Astrocyte (in vitro differentiated cells and primary cell): ENCODE measurements at regions not wholly inside any gene's neighbourhood (a gene's known extent, or its start where the extent isn't known, plus 50 kb on each side); places are given as distances from the start of the nearest gene placed in this dataset.

ENCODE experiments used
- DNase-seq: peaks from one replicate; pipeline ENCODE4 v3.0.0-alpha.2; 2010; ENCODE audit warnings: low read depth
- FAIRE-seq: peaks from 2 replicates; lab custom pipeline; 2011; peaks lifted over from hg19 to GRCh38; lab: Jason Lieb, UNC
- H2AFZ ChIP-seq: 2 replicates; pipeline ENCODE4 v1.6.0; 2012; ENCODE audit warnings: low read depth, low read length, inconsistent platforms
- H3K27ac ChIP-seq: 2 replicates; pipeline ENCODE4 v1.5.1; 2011; ENCODE audit warnings: low read depth, low read length, inconsistent platforms
- H3K27me3 ChIP-seq: 2 replicates; pipeline ENCODE4 v1.6.0; 2011; ENCODE audit warnings: low read length, inconsistent platforms; ENCODE audit not compliant: insufficient read depth
- H3K36me3 ChIP-seq: 2 replicates; pipeline ENCODE4 v1.5.1; 2011; ENCODE audit warnings: low read length, inconsistent platforms; ENCODE audit not compliant: insufficient read depth
- H3K4me1 ChIP-seq: 2 replicates; pipeline ENCODE4 v1.5.1; 2011; ENCODE audit warnings: low read length, inconsistent platforms; ENCODE audit not compliant: insufficient read depth
- H3K4me2 ChIP-seq: 2 replicates; pipeline ENCODE4 v1.6.0; 2012; ENCODE audit warnings: low read length, inconsistent platforms
- H3K4me3 ChIP-seq: 2 replicates; pipeline ENCODE4 v1.5.1; 2011; ENCODE audit warnings: low read depth, mild to moderate bottlenecking, low read length, inconsistent platforms; ENCODE audit not compliant: insufficient read depth
- H3K79me2 ChIP-seq: 2 replicates; pipeline ENCODE4 v1.6.0; 2012; ENCODE audit warnings: mild to moderate bottlenecking, low read length, inconsistent platforms; ENCODE audit not compliant: insufficient read depth
- H3K9ac ChIP-seq: 2 replicates; pipeline ENCODE4 v1.6.0; 2012; ENCODE audit warnings: mild to moderate bottlenecking, low read length, inconsistent platforms
- H3K9me3 ChIP-seq: 2 replicates; pipeline ENCODE4 v1.5.1; 2012; ENCODE audit warnings: low read depth, mild to moderate bottlenecking, low read length, inconsistent platforms; ENCODE audit not compliant: insufficient read depth
- H4K20me1 ChIP-seq: 2 replicates; pipeline ENCODE4 v1.6.0; 2012; ENCODE audit warnings: low read length, inconsistent platforms; ENCODE audit not compliant: insufficient read depth
- H3K27ac Mint-ChIP-seq: one replicate; pipeline ENCODE4 v1.8.0; 2021; ENCODE audit warnings: mild to moderate bottlenecking, mixed read lengths; ENCODE audit not compliant: unreplicated experiment
- H3K27me3 Mint-ChIP-seq: one replicate; pipeline ENCODE4 v1.8.0; 2021; ENCODE audit warnings: low read depth, mixed read lengths; ENCODE audit not compliant: unreplicated experiment
- H3K36me3 Mint-ChIP-seq: one replicate; pipeline ENCODE4 v1.8.0; 2021; ENCODE audit warnings: low read depth, mixed read lengths; ENCODE audit not compliant: unreplicated experiment
- H3K4me1 Mint-ChIP-seq: one replicate; pipeline ENCODE4 v1.8.0; 2021; ENCODE audit warnings: low read depth, mixed read lengths; ENCODE audit not compliant: unreplicated experiment
- H3K4me3 Mint-ChIP-seq: one replicate; pipeline ENCODE4 v1.8.0; 2021; ENCODE audit warnings: mild to moderate bottlenecking, moderate library complexity, mixed read lengths; ENCODE audit not compliant: unreplicated experiment
- H3K9me3 Mint-ChIP-seq: one replicate; pipeline ENCODE4 v1.8.0; 2021; ENCODE audit warnings: mild to moderate bottlenecking, mixed read lengths; ENCODE audit not compliant: unreplicated experiment
- CTCF ChIP-seq: IDR thresholded peaks from 2 replicates; pipeline ENCODE4 v1.5.1; 2011; ENCODE audit warnings: low read depth, mild to moderate bottlenecking, inconsistent platforms, low read length, moderate library complexity; ENCODE audit not compliant: insufficient read depth
- EZH2 ChIP-seq: IDR thresholded peaks from 2 replicates; pipeline ENCODE4 v1.6.1; 2012; ENCODE audit warnings: mild to moderate bottlenecking, low read length, inconsistent platforms; ENCODE audit not compliant: insufficient read depth

DNA sequence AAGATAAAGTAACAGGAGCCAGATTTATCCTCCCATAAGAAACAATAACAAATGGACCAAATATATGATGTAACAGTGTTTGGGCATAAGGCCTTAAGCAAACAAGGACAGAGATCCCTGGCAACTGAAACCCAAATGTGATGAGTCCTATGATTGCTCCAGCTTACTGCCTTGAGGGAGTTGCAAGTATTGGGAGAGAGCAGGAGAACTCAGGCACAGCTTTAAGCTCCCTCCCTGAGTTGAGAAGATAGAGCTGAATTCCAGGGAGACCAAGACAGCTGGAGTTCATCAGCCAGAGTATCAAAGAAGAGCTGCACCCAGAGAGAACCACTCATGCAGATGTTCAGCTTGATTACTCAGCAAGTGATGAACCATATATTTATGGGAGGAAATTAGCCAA lies 814.5 kb upstream of the RAB6C start:
- H3K27me3 Mint-ChIP-seq = peaks cover 33% of the 10 kb centered on the region
- H3K36me3 Mint-ChIP-seq = no peaks in the 10 kb centered on the region
- Histone ChIP-seq H2AFZ (no peak overlapping the region), H4K20me1 (no peaks in the 10 kb centered on the region), H3K27me3 (no peaks in the 10 kb centered on the region), H3K79me2 (no peaks in the 10 kb centered on the region), H3K4me1 (no peaks in the 10 kb centered on the region), H3K4me2 (no peak overlapping the region), H3K36me3 (no peaks in the 10 kb centered on the region), H3K4me3 (no peak overlapping the region), H3K9ac (no peak overlapping the region), H3K27ac (no peak overlapping the region), H3K9me3 (no peaks in the 10 kb centered on the region)
- DNase-seq (no peak), FAIRE-seq (no peak)
- H3K4me3 Mint-ChIP-seq = no peak overlapping the region
- H3K27ac Mint-ChIP-seq = no peak overlapping the region
- TF ChIP-seq EZH2 = no peak
- TF ChIP-seq CTCF = no peak
- H3K4me1 Mint-ChIP-seq = no peaks in the 10 kb centered on the region
- H3K9me3 Mint-ChIP-seq = peaks cover 2% of the 10 kb centered on the region

DNA sequence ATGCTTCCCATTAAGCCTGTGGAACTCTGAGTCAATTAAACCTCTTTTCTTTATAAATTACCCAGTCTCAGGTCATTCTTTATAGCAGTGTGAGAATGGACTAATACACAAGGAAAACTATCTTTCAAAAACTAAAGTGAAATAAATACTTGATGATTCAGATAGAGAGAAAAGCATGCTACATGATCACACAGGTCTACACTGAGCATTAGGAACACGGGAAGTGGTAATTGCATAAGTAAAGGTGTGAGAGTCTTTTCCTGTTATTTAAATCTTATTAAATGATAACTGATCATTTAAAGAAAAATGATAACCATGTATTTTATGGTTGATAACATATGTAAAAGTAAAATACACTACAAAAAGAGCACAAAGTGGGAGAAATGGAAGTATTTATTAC lies 812.0 kb upstream of the RAB6C start:
- H3K27me3 Mint-ChIP-seq = peaks cover 17% of the 10 kb centered on the region
- no peak overlapping the region for H3K4me3 Mint-ChIP-seq
- Histone ChIP-seq H3K27me3 (no peaks in the 10 kb centered on the region), H3K9me3 (no peaks in the 10 kb centered on the region), H3K36me3 (no peaks in the 10 kb centered on the region), H3K4me1 (no peaks in the 10 kb centered on the region), H3K4me3 (no peak overlapping the region), H3K79me2 (no peaks in the 10 kb centered on the region), H3K27ac (no peak overlapping the region), H4K20me1 (no peaks in the 10 kb centered on the region), H3K9ac (no peak overlapping the region), H3K4me2 (no peak overlapping the region), H2AFZ (no peak overlapping the region)
- no peaks in the 10 kb centered on the region for H3K36me3 Mint-ChIP-seq
- FAIRE-seq = no peak
- no peak overlapping the region for H3K27ac Mint-ChIP-seq
- TF ChIP-seq CTCF (no peak), EZH2 (no peak)
- H3K9me3 Mint-ChIP-seq = peaks cover 2% of the 10 kb centered on the region
- H3K4me1 Mint-ChIP-seq = no peaks in the 10 kb centered on the region
- DNase-seq = no peak

DNA sequence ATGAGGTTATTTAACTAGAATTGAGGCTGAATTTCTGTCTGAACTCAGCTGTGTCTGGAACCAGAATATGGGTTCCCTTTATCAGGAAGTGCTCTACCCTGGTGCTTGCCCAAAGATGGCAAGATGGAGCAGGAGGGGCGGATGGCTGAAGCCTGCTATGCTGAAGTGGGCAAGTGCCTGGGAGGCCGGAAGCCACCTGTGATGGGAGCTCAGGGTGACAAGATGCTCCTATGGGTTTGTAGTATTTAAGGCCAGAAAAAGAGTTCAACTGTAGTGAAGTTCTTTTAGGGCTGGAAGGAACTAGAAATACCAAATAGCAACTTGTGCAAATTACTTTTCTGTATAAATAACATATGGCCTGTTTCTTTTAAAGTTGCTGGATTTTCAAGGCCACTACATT lies 808.9 kb upstream of the RAB6C start:
- Mint-ChIP-seq H3K27ac (no peak overlapping the region), H3K4me3 (no peak overlapping the region), H3K4me1 (no peaks in the 10 kb centered on the region), H3K36me3 (no peaks in the 10 kb centered on the region), H3K27me3 (peaks cover 4% of the 10 kb centered on the region), H3K9me3 (no peaks in the 10 kb centered on the region)
- no peaks in the 10 kb centered on the region for H4K20me1 ChIP-seq
- H3K27me3 ChIP-seq = no peaks in the 10 kb centered on the region
- H3K4me1 ChIP-seq = no peaks in the 10 kb centered on the region
- no peaks in the 10 kb centered on the region for H3K9me3 ChIP-seq
- no peaks in the 10 kb centered on the region for H3K79me2 ChIP-seq
- H3K4me3 ChIP-seq = no peak overlapping the region
- FAIRE-seq = no peak
- no peak overlapping the region for H3K27ac ChIP-seq
- no peak overlapping the region for H2AFZ ChIP-seq
- TF ChIP-seq CTCF (no peak), EZH2 (no peak)
- no peak overlapping the region for H3K9ac ChIP-seq
- DNase-seq = no peak
- no peaks in the 10 kb centered on the region for H3K36me3 ChIP-seq
- no peak overlapping the region for H3K4me2 ChIP-seq
